GM19351 (cell line): ENCODE measurements at regions not wholly inside any gene's neighbourhood (a gene's known extent, or its start where the extent isn't known, plus 50 kb on each side); places are given as distances from the start of the nearest gene placed in this dataset.

ENCODE experiments used
- ATAC-seq: cut with Tn5 transposase; IDR thresholded peaks from one replicate; pipeline ENCODE4 v1.9.1; 2021; ENCODE audit warnings: mild to moderate bottlenecking, moderate library complexity; ENCODE audit not compliant: unreplicated experiment

GRCh38 chr9:7996558-7996957 is 197.0 kb upstream of the DMAC1 start:
- no peak for ATAC-seq

GRCh38 chr9:7988644-7989280 is 189.2 kb upstream of the DMAC1 start:
- peak; percentile 51 for ATAC-seq

- no peak for ATAC-seq
Observed at GRCh38 chr9:7984692-7985091, 185.1 kb upstream of the DMAC1 start.

DNA sequence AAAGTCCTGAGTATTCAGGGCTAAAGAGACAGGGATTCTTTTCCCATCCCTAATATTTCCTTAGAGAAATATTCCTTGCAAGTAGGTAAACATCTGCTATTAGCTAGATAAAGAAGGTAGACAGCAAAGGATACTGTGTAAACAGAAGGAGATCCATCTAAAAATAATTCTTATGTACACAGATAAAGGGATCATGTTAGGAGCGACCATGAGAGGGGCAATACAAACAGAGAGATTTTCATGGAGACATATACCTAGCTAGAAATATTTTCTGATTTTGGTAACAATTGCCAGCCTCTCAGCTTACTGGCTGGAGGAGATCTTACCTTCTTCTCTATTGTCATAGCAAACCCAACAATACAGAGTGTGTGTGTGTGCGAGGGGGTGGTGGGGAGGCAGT is 184.6 kb upstream of the DMAC1 start:
- ATAC-seq: no peak

DNA sequence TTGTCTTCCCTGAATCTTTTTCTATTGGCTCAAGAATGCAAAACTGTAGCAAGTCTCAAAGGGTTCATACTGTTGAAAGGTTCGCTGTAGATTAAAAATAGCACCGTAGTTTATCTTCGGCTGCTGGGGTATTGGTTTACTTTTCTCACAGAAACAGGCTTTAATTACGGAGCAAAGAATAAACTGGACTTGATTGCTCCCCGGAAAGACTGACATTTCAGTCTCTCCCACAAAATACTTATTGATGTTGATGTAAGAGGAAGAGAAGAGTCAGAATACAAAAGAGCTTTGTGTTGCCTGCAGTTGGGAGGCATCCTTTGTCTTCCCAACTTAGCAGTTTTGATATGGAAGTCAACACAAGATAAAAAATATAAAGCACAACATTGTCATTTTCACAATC is 183.9 kb upstream of the DMAC1 start:
- no peak for ATAC-seq

DNA sequence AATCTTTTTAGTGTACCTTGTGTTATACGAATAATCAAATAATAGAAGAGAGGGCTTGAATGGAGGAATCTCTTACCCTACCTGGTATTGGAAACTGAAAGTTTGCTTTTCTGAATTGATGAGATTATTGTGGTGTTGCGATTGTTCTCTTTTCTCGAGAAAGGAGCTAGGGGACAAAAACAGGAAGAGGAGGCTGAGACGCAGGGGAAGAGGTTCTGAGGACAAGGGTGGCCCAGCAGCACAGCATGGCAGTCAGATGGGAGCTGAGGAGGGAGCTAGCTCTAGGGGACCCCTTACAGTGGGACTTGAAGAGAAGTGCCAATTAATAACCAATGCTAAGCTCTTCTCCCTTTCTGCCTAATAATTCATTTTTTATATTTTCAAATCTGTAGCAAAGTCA is 183.3 kb upstream of the DMAC1 start:
- ATAC-seq: no peak

GRCh38 chr9:7980691-7981289 is 181.2 kb upstream of the DMAC1 start:
- no peak for ATAC-seq

DNA sequence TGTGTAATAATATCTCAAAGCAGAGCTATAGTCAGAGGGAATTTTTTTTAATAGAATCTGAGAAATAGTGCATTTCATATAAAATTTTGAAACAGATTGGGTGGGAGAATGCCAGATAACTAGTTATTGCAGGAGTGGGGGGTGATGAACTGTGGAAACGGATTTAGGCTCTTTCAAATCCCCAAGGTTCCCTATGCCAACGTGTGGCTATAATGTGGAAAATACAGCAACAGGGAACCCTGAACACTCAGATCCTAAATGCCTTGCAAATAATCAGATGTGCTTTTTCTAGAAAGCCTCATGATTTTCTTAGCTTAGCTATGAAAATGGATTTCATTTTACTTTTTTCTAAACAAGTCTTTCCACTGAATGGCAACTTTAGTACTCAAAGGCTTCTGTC is 180.5 kb upstream of the DMAC1 start:
- ATAC-seq: no peak

GRCh38 chr9:7979611-7980010 is 180.0 kb upstream of the DMAC1 start:
- ATAC-seq: no peak

GRCh38 chr9:7977586-7977985 is 178.0 kb upstream of the DMAC1 start:
- ATAC-seq: no peak

- no peak for ATAC-seq
Observed at GRCh38 chr9:7976856-7977255, 177.3 kb upstream of the DMAC1 start.

DNA sequence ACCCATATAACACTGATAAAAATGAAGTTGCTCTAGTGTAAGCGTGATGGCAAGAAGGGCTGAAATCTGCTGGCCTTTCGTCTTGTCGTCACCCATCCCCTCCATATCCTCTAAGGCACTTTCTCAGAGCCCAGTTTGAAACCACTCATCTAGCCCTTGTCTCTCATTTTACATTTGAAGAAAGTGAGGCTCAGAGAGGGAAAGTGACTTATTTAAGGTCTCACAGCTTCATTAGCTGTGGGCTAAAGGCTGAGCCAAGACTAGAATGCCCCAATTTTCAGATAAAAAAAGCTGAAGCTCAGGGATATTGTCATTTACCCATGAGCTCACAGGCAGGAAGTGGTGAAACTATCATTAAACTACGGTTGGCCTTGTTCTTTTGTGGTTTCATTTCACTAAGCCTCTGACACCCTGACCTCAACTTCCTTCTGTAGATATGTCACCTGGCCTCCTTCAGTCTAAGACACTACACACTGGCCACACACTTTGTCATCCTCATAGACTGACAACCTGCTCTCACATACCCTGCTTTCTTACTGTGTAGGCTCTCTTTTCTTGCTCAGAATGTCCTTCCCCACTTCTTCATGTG is 176.7 kb upstream of the DMAC1 start:
- peak; percentile 94 for ATAC-seq

DNA sequence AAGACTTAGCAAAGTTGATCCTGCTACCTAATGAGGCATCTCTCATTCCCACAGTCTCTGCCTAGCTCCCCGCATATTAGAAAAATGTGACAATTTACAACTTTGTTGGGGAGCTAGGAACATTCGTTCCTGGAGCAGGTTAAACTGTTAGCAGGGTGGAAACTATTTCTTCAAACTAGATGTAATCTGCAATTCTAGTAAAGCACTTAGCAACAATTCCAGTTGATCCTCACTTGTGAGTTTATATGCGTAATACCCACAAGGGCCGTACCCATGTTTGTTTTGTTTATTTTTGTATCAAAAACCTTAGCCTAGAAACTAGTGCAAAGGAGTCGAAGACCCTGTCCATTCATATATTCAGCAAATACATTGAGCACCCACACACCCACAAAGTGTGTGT is 175.8 kb upstream of the DMAC1 start:
- ATAC-seq: no peak

- peak; percentile 28 for ATAC-seq
Observed at GRCh38 chr9:7974335-7974960, 174.9 kb upstream of the DMAC1 start.

DNA sequence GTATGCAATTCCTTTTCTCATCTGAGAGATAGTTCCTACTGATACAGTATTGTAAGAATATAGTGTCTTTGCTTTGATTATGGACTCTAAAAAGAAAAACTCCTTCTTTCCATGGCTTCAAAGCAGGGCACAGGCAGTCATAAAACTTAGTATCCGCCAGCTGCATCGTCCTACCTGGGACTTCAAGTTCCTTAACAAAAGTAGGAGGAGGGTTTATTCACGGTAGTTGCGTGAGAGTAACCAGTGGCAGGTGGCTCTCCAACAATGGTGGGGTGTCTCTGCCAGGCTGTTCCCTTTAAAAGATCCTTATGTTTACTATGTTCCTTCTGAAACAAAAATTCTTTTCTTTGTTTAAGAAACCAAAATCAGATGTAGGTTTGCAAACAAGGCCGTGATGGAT is 173.5 kb upstream of the DMAC1 start:
- no peak for ATAC-seq

GRCh38 chr9:7970681-7971330 is 171.2 kb upstream of the DMAC1 start:
- ATAC-seq: no peak

- no peak for ATAC-seq
Observed at GRCh38 chr9:7968687-7969086, 169.1 kb upstream of the DMAC1 start.

- no peak for ATAC-seq
Observed at GRCh38 chr9:7967851-7968250, 168.3 kb upstream of the DMAC1 start.

DNA sequence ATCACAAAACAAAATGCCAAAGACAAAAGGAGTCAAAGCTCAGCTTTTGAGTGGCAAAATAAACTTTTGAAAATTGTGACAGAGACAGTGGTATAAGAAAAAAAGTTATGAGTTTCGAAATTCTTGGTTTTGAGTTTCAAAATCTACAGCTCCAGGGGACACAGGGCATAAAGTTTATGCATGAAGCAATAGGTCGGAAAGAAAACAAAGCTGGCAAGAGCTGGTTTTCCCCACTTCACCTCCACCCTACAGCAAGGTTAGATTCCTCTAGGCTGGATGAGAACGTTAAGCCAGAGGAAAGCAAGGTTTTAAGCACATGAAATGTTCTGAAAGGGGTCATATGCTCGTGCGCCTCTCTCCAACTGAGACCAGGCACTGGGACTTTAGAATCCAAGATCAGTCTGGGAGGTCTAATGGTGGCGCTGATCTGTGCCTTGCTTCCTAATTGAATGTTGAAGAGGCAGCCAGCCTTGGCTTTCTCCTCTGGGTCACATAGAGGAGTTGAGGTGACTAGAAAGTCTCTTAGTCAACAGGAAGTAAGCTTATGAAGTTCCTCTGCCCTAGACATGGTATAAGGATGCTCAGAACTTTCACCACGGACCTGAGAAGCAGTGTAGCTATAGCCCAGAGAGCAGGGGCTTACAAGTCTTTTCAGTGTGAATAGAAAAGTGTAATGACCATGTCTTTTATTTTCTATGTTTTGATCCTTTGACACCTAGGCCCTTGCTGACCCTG is 167.7 kb upstream of the DMAC1 start:
- ATAC-seq: no peak

DNA sequence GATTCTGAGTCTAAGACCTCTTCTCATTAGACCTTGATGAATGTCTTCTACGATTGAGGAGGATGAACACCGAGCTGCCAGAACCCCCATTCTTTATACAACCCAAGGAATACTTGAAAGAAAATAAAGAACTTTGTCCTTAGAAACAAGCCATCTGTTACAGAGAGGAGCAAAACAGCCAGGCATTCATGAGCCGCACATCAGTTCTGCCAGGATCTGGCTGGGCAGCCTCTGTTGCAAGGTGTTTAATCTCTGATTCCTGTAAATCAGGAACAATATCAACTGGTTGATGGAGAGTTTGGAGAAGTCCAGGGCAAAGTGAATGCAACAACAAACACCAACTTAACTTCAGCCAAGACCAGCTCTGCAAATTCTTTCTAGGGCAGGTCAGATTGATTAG is 165.5 kb upstream of the DMAC1 start:
- no peak for ATAC-seq

- no peak for ATAC-seq
Observed at GRCh38 chr9:7963026-7963425, 163.4 kb upstream of the DMAC1 start.
